Erythroblast (primary cell): ENCODE measurements at regions not wholly inside any gene's neighbourhood (a gene's known extent, or its start where the extent isn't known, plus 50 kb on each side); places are given as distances from the start of the nearest gene placed in this dataset.

Experiments
- GATA1 ChIP-seq: IDR thresholded peaks from 2 replicates; pipeline ENCODE4 v1.6.1; 2011; ENCODE audit warnings: low read depth, mild to moderate bottlenecking, control low read depth, low read length, moderate library complexity
- POLR2A ChIP-seq: IDR thresholded peaks from 2 replicates; pipeline ENCODE4 v1.6.1; 2011; ENCODE audit warnings: mild to moderate bottlenecking, low read length

DNA sequence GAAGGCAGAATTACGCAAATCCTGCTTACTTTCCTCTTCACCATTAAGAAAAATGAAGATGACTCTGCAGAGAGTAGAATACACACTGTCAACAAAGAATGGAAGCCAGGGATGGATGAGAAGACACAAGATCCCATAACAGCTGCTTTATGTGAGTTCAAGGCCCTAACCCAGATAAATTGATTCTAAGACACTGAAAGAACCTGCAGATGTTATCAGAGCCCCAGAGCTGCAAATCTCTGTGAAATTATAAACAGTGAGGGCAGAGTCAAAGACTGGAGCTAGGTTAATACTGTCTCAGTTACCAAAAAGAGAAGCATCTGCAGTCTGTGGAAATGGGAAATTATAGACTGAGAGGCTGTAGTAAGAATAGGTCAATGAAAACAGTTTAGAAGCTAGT lies 320.1 kb upstream of the PKDCC start:
- TF ChIP-seq POLR2A, result no peak
- TF ChIP-seq GATA1, result no peak
